SW 1271 (cell line): ENCODE measurements at regions not wholly inside any gene's neighbourhood (a gene's known extent, or its start where the extent isn't known, plus 50 kb on each side); places are given as distances from the start of the nearest gene placed in this dataset.
"Not testable (repeated sequence)": the region's sequence is repeated elsewhere in the genome, so short reads cannot be mapped to it uniquely, and the experiment has no call there.

Experiments used
- DNase-seq, 2 experiments: peaks; one replicate each; lab custom pipeline; 2025; lab: John Stamatoyannopoulos, UW

- DNase-seq = no peak
Observed at GRCh38 chr5:25451294-25451693, 806.5 kb upstream of the CDH10 start.

GRCh38 chr5:25448646-25449045, 803.9 kb upstream of the CDH10 start:
- no peak for DNase-seq

GRCh38 chr5:25448190-25448621, 803.4 kb upstream of the CDH10 start:
- no peak for DNase-seq

- DNase-seq = not testable (repeated sequence)
Observed at GRCh38 chr5:25446061-25446420, 801.3 kb upstream of the CDH10 start.

GRCh38 chr5:25445381-25446060, 800.7 kb upstream of the CDH10 start:
- DNase-seq = not testable (repeated sequence)

GRCh38 chr5:25444697-25445096, 799.9 kb upstream of the CDH10 start:
- DNase-seq = no peak

- DNase-seq = no peak
Observed at GRCh38 chr5:25441810-25442209, 797.0 kb upstream of the CDH10 start.

- no peak for DNase-seq
Observed at GRCh38 chr5:25439025-25439424, 794.2 kb upstream of the CDH10 start.

GRCh38 chr5:25438375-25438774, 793.6 kb upstream of the CDH10 start:
- DNase-seq = not testable (repeated sequence)

- DNase-seq = no peak
Observed at GRCh38 chr5:25436452-25436851, 791.7 kb upstream of the CDH10 start.

GRCh38 chr5:25435882-25436281, 791.1 kb upstream of the CDH10 start:
- DNase-seq = no peak

- no peak for DNase-seq
Observed at GRCh38 chr5:25427240-25427639, 782.5 kb upstream of the CDH10 start.

- no peak for DNase-seq
Observed at GRCh38 chr5:25423271-25423670, 778.5 kb upstream of the CDH10 start.

- no peak for DNase-seq
Observed at GRCh38 chr5:25419684-25420083, 774.9 kb upstream of the CDH10 start.

GRCh38 chr5:25418978-25419377, 774.2 kb upstream of the CDH10 start:
- DNase-seq = no peak

- DNase-seq = no peak
Observed at GRCh38 chr5:25418319-25418859, 773.6 kb upstream of the CDH10 start.

GRCh38 chr5:25416960-25417359, 772.2 kb upstream of the CDH10 start:
- DNase-seq = no peak

- DNase-seq = no peak
Observed at GRCh38 chr5:25415970-25416369, 771.2 kb upstream of the CDH10 start.

GRCh38 chr5:25414742-25415141, 770.0 kb upstream of the CDH10 start:
- no peak for DNase-seq

GRCh38 chr5:25412116-25412661, 767.4 kb upstream of the CDH10 start:
- DNase-seq = no peak

GRCh38 chr5:25407365-25407764, 762.6 kb upstream of the CDH10 start:
- not testable (repeated sequence) for DNase-seq

GRCh38 chr5:25405850-25406249, 761.1 kb upstream of the CDH10 start:
- no peak for DNase-seq

GRCh38 chr5:25399878-25400480, 755.2 kb upstream of the CDH10 start:
- DNase-seq = no peak
